GM23248 (cell line): ENCODE measurements at regions not wholly inside any gene's neighbourhood (a gene's known extent, or its start where the extent isn't known, plus 50 kb on each side); places are given as distances from the start of the nearest gene placed in this dataset.

Experiments
- EZH2 ChIP-seq: fragments of 200-600 bp; sonication (generic); IDR thresholded peaks from 2 replicates; pipeline ENCODE4 v1.6.1; 2018; ENCODE audit warnings: antibody characterized with exemption, mild to moderate bottlenecking; ENCODE audit not compliant: insufficient read depth, poor library complexity, severe bottlenecking
- EZH2phosphoT487 ChIP-seq: fragments of 200-600 bp; sonication (generic); IDR thresholded peaks from 2 replicates; pipeline ENCODE4 v1.6.1; 2018; ENCODE audit warnings: antibody characterized with exemption, moderate library complexity, mild to moderate bottlenecking, low read depth; ENCODE audit not compliant: insufficient read depth

GRCh38 chr1:106038260-106038659, 1018.2 kb upstream of the PRMT6 start:
- no peak for TF ChIP-seq EZH2phosphoT487
- no peak for TF ChIP-seq EZH2
